Epithelial cell of esophagus (primary cell): ENCODE measurements at regions not wholly inside any gene's neighbourhood (a gene's known extent, or its start where the extent isn't known, plus 50 kb on each side); places are given as distances from the start of the nearest gene placed in this dataset.

Experiments
- DNase-seq: peaks from one replicate; pipeline ENCODE4 v3.0.0; 2010; ENCODE audit warnings: low read depth
- H3K4me3 ChIP-seq: 2 replicates; pipeline ENCODE4 v1.5.1; 2011; ENCODE audit warnings: mild to moderate bottlenecking, low read length, control low read depth
- CTCF ChIP-seq: IDR thresholded peaks from 2 replicates; pipeline ENCODE4 v1.5.1; 2011; ENCODE audit warnings: low read depth, mild to moderate bottlenecking, low read length, control low read depth, inconsistent platforms; ENCODE audit not compliant: insufficient read depth; ENCODE audit errors: missing control alignments

GRCh38 chr10:29039677-29040189, 249.1 kb upstream of the LYZL1 start:
- no peak overlapping the region for H3K4me3 ChIP-seq
- DNase-seq = no peak
- no peak for TF ChIP-seq CTCF

GRCh38 chr10:29041616-29042015, 247.3 kb upstream of the LYZL1 start:
- H3K4me3 ChIP-seq = no peak overlapping the region
- DNase-seq = no peak
- TF ChIP-seq CTCF = no peak

DNA sequence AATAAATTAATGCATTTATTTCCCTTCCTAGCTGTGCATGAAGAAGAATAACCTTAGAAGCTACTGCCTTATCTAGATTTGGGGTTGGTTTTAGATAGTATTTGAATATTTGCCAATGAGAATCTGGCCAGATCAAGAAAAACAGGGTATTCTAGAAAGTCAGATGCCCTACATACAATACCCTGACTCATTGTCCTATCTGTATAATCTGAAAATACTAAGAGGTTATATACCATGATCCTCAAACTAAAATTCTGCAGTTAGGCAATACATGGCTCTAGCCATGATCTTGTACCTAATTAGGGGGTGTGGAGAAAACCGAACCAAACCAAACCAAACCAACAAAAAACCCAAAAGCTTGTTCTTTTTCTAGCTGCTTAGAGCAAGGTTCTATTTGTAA, 240.4 kb upstream of the LYZL1 start:
- no peak for DNase-seq
- H3K4me3 ChIP-seq = no peak overlapping the region
- no peak for TF ChIP-seq CTCF

DNA sequence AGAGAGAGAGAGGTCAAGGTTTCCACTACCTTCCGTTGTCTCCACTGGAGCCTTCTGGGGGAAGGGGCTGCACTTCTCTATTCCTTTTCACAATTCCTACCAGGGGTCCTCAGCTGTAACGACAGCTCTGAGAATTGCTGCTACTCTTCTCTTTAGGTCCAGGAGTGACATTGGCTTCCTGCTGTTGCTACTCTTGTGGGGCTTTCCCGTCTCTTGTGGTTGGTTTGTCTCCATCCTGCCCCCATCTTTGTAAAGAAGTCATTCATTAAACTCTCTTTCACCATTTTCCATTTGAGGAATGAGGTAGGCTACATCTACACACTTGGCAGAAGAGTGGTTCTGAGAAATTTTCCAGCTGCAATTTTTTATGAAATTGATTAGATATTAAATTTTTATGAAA, 238.8 kb upstream of the LYZL1 start:
- no peak overlapping the region for H3K4me3 ChIP-seq
- TF ChIP-seq CTCF = no peak
- DNase-seq = no peak

DNA sequence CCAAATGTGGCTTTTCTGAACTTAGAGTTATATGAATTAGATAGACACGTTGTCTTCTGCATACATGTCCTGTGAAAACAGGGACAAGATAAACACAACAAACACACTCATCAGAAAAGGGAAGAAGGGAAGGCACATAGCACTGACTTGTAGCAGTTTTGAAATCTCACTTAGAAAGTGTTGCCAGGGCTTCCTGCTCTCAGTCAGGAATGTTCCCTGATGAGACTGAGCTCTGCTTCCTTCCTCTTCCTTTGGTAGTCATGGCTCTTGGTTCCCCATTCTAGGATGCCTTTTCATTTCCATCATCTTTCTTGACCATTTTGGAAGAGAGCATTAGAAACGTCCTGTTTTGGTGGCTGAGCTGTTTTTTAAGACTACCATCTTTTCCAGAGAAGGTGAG, 233.8 kb upstream of the LYZL1 start:
- DNase-seq = no peak
- no peak for TF ChIP-seq CTCF
- no peak overlapping the region for H3K4me3 ChIP-seq

DNA sequence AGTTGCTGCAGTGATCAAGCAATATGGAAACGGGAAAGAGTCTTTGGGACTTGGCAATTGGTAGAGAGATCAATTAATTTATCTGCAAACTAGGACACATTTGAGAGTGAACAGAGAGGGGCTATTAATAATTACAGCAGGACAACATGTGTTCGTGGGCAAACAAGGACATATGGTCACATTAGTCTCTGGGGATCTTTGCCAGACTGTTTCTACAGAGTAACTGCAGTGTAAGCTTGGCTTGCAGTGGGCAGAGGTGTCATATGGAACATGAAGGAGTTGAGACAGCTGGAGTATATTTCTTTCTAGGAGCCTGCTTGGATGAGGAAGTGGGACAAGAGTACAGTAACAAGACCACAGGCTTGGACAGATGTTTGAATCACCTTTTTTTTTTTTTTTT, 232.1 kb upstream of the LYZL1 start:
- H3K4me3 ChIP-seq = no peak overlapping the region
- DNase-seq = no peak
- TF ChIP-seq CTCF = no peak

GRCh38 chr10:29057822-29058331, 231.0 kb upstream of the LYZL1 start:
- no peak for DNase-seq
- no peak overlapping the region for H3K4me3 ChIP-seq
- TF ChIP-seq CTCF = no peak
